PC-9 (cell line): ENCODE measurements at regions not wholly inside any gene's neighbourhood (a gene's known extent, or its start where the extent isn't known, plus 50 kb on each side); places are given as distances from the start of the nearest gene placed in this dataset.

Experiments used
- EZH2 ChIP-seq: fragments of 200-600 bp; sonication (generic); IDR thresholded peaks from 2 replicates; pipeline ENCODE4 v1.8.0; 2017; ENCODE audit warnings: antibody characterized with exemption, low read depth
- TF ChIP-seq, protein P1 (sequence below): fragments of 200-600 bp; sonication (generic); conservative IDR thresholded peaks from 2 replicates; pipeline ENCODE4 v1.6.1; 2017; ENCODE audit warnings: mixed run types, antibody characterized with exemption, mild to moderate bottlenecking, moderate library complexity

DNA sequence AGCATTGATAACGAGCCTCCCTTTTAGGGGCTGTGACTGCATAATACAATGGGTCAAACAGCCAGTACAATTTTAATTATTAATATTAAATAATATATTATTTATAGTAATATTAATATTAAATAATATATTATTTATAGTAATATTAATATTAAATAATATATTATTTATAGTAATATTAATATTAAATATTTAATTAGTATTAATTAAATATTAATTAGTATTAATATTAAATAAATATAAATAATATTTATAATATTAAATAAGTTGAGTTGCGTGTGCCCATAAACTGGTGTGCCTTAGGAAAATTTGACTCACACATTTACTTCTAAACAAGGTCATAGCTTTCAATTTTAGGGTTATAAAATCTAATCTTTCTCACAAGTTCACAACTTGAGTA, 509.3 kb upstream of the RGS18 start:
- TF ChIP-seq, protein P1, sequence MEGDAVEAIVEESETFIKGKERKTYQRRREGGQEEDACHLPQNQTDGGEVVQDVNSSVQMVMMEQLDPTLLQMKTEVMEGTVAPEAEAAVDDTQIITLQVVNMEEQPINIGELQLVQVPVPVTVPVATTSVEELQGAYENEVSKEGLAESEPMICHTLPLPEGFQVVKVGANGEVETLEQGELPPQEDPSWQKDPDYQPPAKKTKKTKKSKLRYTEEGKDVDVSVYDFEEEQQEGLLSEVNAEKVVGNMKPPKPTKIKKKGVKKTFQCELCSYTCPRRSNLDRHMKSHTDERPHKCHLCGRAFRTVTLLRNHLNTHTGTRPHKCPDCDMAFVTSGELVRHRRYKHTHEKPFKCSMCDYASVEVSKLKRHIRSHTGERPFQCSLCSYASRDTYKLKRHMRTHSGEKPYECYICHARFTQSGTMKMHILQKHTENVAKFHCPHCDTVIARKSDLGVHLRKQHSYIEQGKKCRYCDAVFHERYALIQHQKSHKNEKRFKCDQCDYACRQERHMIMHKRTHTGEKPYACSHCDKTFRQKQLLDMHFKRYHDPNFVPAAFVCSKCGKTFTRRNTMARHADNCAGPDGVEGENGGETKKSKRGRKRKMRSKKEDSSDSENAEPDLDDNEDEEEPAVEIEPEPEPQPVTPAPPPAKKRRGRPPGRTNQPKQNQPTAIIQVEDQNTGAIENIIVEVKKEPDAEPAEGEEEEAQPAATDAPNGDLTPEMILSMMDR, result no peak
- no peak for TF ChIP-seq EZH2
